GM23338 (cell line): ENCODE measurements at regions not wholly inside any gene's neighbourhood (a gene's known extent, or its start where the extent isn't known, plus 50 kb on each side); places are given as distances from the start of the nearest gene placed in this dataset.

Experiments
- ATAC-seq: fragments of 200-7000 bp; cut with Tn5 transposase; 3 replicates; pipeline ENCODE4 v1.9.1; 2020
- DNase-seq: peaks from one replicate; pipeline ENCODE4 v3.0.0-alpha.2; 2015; ENCODE audit warnings: low spot score
- H2AFZ ChIP-seq: fragments of 200-600 bp; sonication (generic); 2 replicates; pipeline ENCODE4 v1.8.0; 2016; ENCODE audit warnings: antibody characterized with exemption, mild to moderate bottlenecking, moderate library complexity
- H3F3A ChIP-seq: fragments of 200-600 bp; sonication (generic); replicated peaks from 2 replicates; pipeline ENCODE4 v1.8.0; 2017; ENCODE audit warnings: antibody characterized with exemption, mixed run types, low read depth
- H3K27ac ChIP-seq: fragments of 200-600 bp; sonication (generic); 2 replicates; pipeline ENCODE4 v1.6.1; 2016; ENCODE audit warnings: low read depth
- H3K27me3 ChIP-seq: fragments of 200-600 bp; sonication (generic); 2 replicates; pipeline ENCODE4 v1.8.0; 2016; ENCODE audit warnings: mild to moderate bottlenecking, mixed run types, moderate library complexity; ENCODE audit not compliant: insufficient read depth
- H3K36me3 ChIP-seq: fragments of 200-600 bp; sonication (generic); 2 replicates; pipeline ENCODE4 v1.8.0; 2016; ENCODE audit warnings: mild to moderate bottlenecking; ENCODE audit not compliant: insufficient read depth
- H3K4me1 ChIP-seq: fragments of 200-600 bp; sonication (generic); 2 replicates; pipeline ENCODE4 v1.8.0; 2016; ENCODE audit warnings: mild to moderate bottlenecking, moderate library complexity; ENCODE audit not compliant: insufficient read depth
- H3K4me2 ChIP-seq: fragments of 200-600 bp; sonication (generic); 2 replicates; pipeline ENCODE4 v1.7.1; 2017; ENCODE audit warnings: mixed run types
- H3K4me3 ChIP-seq: fragments of 200-600 bp; sonication (generic); 2 replicates; pipeline ENCODE4 v1.6.1; 2016; ENCODE audit warnings: mixed run types
- H3K79me2 ChIP-seq: fragments of 200-600 bp; sonication (generic); replicated peaks from 2 replicates; pipeline ENCODE4 v1.8.0; 2017; ENCODE audit warnings: mild to moderate bottlenecking; ENCODE audit not compliant: insufficient read depth
- H3K9me2 ChIP-seq: fragments of 200-600 bp; sonication (generic); 2 replicates; pipeline ENCODE4 v1.8.0; 2017; ENCODE audit not compliant: insufficient read depth
- H4K20me1 ChIP-seq: fragments of 200-600 bp; sonication (generic); replicated peaks from 2 replicates; pipeline ENCODE4 v1.8.0; 2017; ENCODE audit warnings: mild to moderate bottlenecking; ENCODE audit not compliant: insufficient read depth
- H3K27ac Mint-ChIP-seq: 2 replicates; pipeline ENCODE4 v1.8.0; 2020; ENCODE audit warnings: inconsistent platforms, mild to moderate bottlenecking, moderate library complexity, mixed read lengths
- H3K27me3 Mint-ChIP-seq: 3 replicates; pipeline ENCODE4 v1.8.0; 2022; ENCODE audit warnings: low read depth, mild to moderate bottlenecking, moderate library complexity, mixed read lengths, inconsistent platforms; ENCODE audit not compliant: insufficient read depth, poor library complexity
- H3K36me3 Mint-ChIP-seq: 3 replicates; pipeline ENCODE4 v1.8.0; 2021; ENCODE audit warnings: low read depth, mild to moderate bottlenecking, inconsistent platforms, moderate library complexity, mixed read lengths
- H3K4me1 Mint-ChIP-seq: 3 replicates; pipeline ENCODE4 v1.8.0; 2020; ENCODE audit warnings: mild to moderate bottlenecking, inconsistent platforms, mixed read lengths
- H3K4me3 Mint-ChIP-seq: 3 replicates; pipeline ENCODE4 v1.8.0; 2021; ENCODE audit warnings: moderate library complexity, mild to moderate bottlenecking, inconsistent platforms, mixed read lengths
- H3K9me3 Mint-ChIP-seq: 3 replicates; pipeline ENCODE4 v1.8.0; 2020; ENCODE audit warnings: moderate library complexity, mild to moderate bottlenecking, inconsistent platforms, mixed read lengths
- CREB1 ChIP-seq: fragments of 250-450 bp; sonication (Bioruptor Pico); IDR thresholded peaks from 2 replicates; pipeline ENCODE4 v1.5.0; 2020; ENCODE audit warnings: low read depth, mild to moderate bottlenecking, moderate library complexity
- CTCF ChIP-seq, 2 experiments: fragments of 200-600 bp in 1 of 2; sonication (generic) in 1 of 2; conservative IDR thresholded peaks; 2 replicates each; pipeline versions ENCODE4 v1.5.1 to v1.6.1; 2016 to 2017; ENCODE audit warnings: antibody characterized with exemption in 2 of 2, low read depth in 2 of 2, mild to moderate bottlenecking in 2 of 2, moderate library complexity in 1 of 2
- ETS1 ChIP-seq: IDR thresholded peaks from 2 replicates; pipeline ENCODE4 v1.6.1; 2016; ENCODE audit warnings: antibody characterized with exemption
- EZH2 ChIP-seq: fragments of 200-600 bp; sonication (generic); IDR thresholded peaks from one replicate; pipeline ENCODE4 v1.8.0; 2017; ENCODE audit warnings: antibody characterized with exemption, mild to moderate bottlenecking, low read depth; ENCODE audit not compliant: unreplicated experiment
- EZH2phosphoT487 ChIP-seq: fragments of 200-600 bp; sonication (generic); IDR thresholded peaks from one replicate; pipeline ENCODE4 v1.8.1; 2018; ENCODE audit warnings: antibody characterized with exemption; ENCODE audit not compliant: unreplicated experiment
- JUNB ChIP-seq: IDR thresholded peaks from one replicate; pipeline ENCODE4 v1.6.1; 2016; ENCODE audit warnings: antibody characterized with exemption; ENCODE audit not compliant: unreplicated experiment
- NANOG ChIP-seq: IDR thresholded peaks from 2 replicates; pipeline ENCODE4 v1.6.1; 2016; ENCODE audit warnings: antibody characterized with exemption, borderline replicate concordance
- POLR2AphosphoS5 ChIP-seq: IDR thresholded peaks from 2 replicates; pipeline ENCODE4 v1.6.1; 2016; ENCODE audit warnings: antibody characterized with exemption, low read depth
- REST ChIP-seq: IDR thresholded peaks from one replicate; pipeline ENCODE4 v1.6.1; 2018; ENCODE audit warnings: antibody characterized with exemption; ENCODE audit not compliant: unreplicated experiment
- STAT1 ChIP-seq: IDR thresholded peaks from one replicate; pipeline ENCODE4 v1.6.1; 2016; ENCODE audit warnings: antibody characterized with exemption; ENCODE audit not compliant: unreplicated experiment
- ZNF114 ChIP-seq: fragments of 250-450 bp; sonication (Bioruptor Pico); IDR thresholded peaks from 2 replicates; pipeline ENCODE4 v1.5.0; 2020; ENCODE audit warnings: mild to moderate bottlenecking, moderate library complexity
- ZNF331 ChIP-seq: fragments of 250-450 bp; sonication (Bioruptor Pico); IDR thresholded peaks from 2 replicates; pipeline ENCODE4 v1.5.0; 2020; ENCODE audit warnings: low read depth, mild to moderate bottlenecking, moderate library complexity
- ZNF462 ChIP-seq: fragments of 250-450 bp; sonication (Bioruptor Pico); IDR thresholded peaks from 2 replicates; pipeline ENCODE4 v1.5.0; 2020; ENCODE audit warnings: mild to moderate bottlenecking, moderate library complexity

- H3K9me3 Mint-ChIP-seq = no peaks in the 10 kb centered on the region; the same call in 2 of the 3 replicates
- Histone ChIP-seq H3F3A (no peaks in the 10 kb centered on the region), H3K27me3 (0 out of 2 replicates have a peak, but pooled peaks cover 4% of the 10 kb centered on the region), H3K4me1 (peaks cover 4% of the 10 kb centered on the region), H3K27ac (no peak overlapping the region), H3K9me2 (no peaks in the 10 kb centered on the region), H3K4me3 (no peak overlapping the region), H4K20me1 (no peaks in the 10 kb centered on the region), H3K79me2 (no peaks in the 10 kb centered on the region), H2AFZ (no peak overlapping the region), H3K4me2 (no peak overlapping the region), H3K36me3 (no peaks in the 10 kb centered on the region)
- peaks cover 10% of the 10 kb centered on the region for H3K4me1 Mint-ChIP-seq
- ATAC-seq = no peak
- H3K27me3 Mint-ChIP-seq = peaks cover 20% of the 10 kb centered on the region
- no peak for TF ChIP-seq STAT1
- no peak for TF ChIP-seq EZH2phosphoT487
- no peak for TF ChIP-seq NANOG
- no peak for TF ChIP-seq ZNF331 (CRISPR knock-in tag)
- no peak for TF ChIP-seq ETS1
- no peak for TF ChIP-seq POLR2AphosphoS5
- no peak for TF ChIP-seq CTCF (conservative IDR thresholded peaks at IDR 0.05; ENCODE audit: low read depth in 2 of 2)
- no peak for TF ChIP-seq ZNF114
- TF ChIP-seq EZH2 = no peak
- TF ChIP-seq REST = no peak
- TF ChIP-seq ZNF462 (CRISPR knock-in tag) = no peak
- no peak for TF ChIP-seq JUNB
- TF ChIP-seq CREB1 (CRISPR knock-in tag) = no peak
- H3K27ac Mint-ChIP-seq = no peak overlapping the region
- no peak overlapping the region for H3K4me3 Mint-ChIP-seq
- DNase-seq = no peak
- H3K36me3 Mint-ChIP-seq = no peaks in the 10 kb centered on the region
Observed at GRCh38 chrX:125378770-125379169, 59.1 kb downstream of the TEX13C start.
